OCI-LY3 (cell line): ENCODE measurements at regions not wholly inside any gene's neighbourhood (a gene's known extent, or its start where the extent isn't known, plus 50 kb on each side); places are given as distances from the start of the nearest gene placed in this dataset.

Experiments
- EZH2phosphoT487 ChIP-seq: fragments of 200-600 bp; shearing (Covaris generic); IDR thresholded peaks from 2 replicates; pipeline ENCODE4 v1.6.1; 2018; ENCODE audit warnings: antibody characterized with exemption, mixed run types, low read depth
- TF ChIP-seq, protein P1 (sequence below): fragments of 200-600, 300-600 bp; sonication (generic); IDR thresholded peaks from 2 replicates; pipeline ENCODE4 v1.5.1; 2014; ENCODE audit warnings: antibody characterized with exemption, low read length, low read depth

DNA sequence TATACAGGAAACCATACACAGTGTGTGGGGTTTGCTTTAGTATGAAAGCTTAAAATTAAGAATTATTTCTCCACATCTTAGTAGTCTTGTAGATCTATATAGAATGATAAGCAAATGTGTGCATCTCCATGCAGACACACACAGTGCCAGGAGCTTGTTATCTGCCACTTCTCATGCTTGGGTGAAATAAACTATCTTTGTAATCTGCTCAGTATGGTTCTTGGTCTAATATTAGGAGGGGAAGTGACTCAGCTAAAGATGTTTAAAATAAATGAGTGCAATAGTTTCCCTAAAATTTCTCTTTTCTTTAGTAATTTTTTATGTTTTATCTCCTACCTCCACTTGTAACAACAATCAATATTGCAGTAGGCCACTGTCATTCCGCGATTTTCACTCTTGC, 689.6 kb downstream of the TAF11L14 start:
- TF ChIP-seq, protein P1, sequence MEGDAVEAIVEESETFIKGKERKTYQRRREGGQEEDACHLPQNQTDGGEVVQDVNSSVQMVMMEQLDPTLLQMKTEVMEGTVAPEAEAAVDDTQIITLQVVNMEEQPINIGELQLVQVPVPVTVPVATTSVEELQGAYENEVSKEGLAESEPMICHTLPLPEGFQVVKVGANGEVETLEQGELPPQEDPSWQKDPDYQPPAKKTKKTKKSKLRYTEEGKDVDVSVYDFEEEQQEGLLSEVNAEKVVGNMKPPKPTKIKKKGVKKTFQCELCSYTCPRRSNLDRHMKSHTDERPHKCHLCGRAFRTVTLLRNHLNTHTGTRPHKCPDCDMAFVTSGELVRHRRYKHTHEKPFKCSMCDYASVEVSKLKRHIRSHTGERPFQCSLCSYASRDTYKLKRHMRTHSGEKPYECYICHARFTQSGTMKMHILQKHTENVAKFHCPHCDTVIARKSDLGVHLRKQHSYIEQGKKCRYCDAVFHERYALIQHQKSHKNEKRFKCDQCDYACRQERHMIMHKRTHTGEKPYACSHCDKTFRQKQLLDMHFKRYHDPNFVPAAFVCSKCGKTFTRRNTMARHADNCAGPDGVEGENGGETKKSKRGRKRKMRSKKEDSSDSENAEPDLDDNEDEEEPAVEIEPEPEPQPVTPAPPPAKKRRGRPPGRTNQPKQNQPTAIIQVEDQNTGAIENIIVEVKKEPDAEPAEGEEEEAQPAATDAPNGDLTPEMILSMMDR: no peak
- TF ChIP-seq EZH2phosphoT487: no peak
